PC-9 (cell line): ENCODE measurements at regions not wholly inside any gene's neighbourhood (a gene's known extent, or its start where the extent isn't known, plus 50 kb on each side); places are given as distances from the start of the nearest gene placed in this dataset.

ENCODE experiments used
- BruUV-seq: library from RNA; stranded (reverse); fragments of 400-500 nt; replicated peaks from 2 replicates; lab custom pipeline; 2021; lab: Mats Ljungman, UMichigan
- CTCF ChIA-PET: fragments of 300-600 bp; sonication (Branson Sonifier 250); formaldehyde crosslinking; loops from one replicate; lab custom pipeline; 2022; ENCODE audit warnings: antibody characterized with exemption; lab: Charles Lee
- POLR2A ChIA-PET: fragments of 300-600 bp; sonication (Branson Sonifier 250); formaldehyde crosslinking; loops from one replicate; lab custom pipeline; 2022; ENCODE audit warnings: antibody characterized with exemption; ENCODE audit not compliant: unreplicated experiment; lab: Charles Lee
- DNase-seq, 2 experiments: peaks; one replicate each; pipeline versions ENCODE4 v3.0.0 to v3.0.0-alpha.2; 2015 to 2022; ENCODE audit warnings: mixed read lengths in 1 of 2
- H2AFZ ChIP-seq: fragments of 200-600 bp; sonication (generic); 2 replicates; pipeline ENCODE4 v1.8.1; 2017; ENCODE audit warnings: antibody characterized with exemption
- H3F3A ChIP-seq: fragments of 200-600 bp; sonication (generic); 2 replicates; pipeline ENCODE4 v1.8.1; 2017; ENCODE audit warnings: antibody characterized with exemption, mild to moderate bottlenecking, low read depth; ENCODE audit not compliant: insufficient read depth
- H3K27ac ChIP-seq: fragments of 200-600 bp; sonication (generic); 2 replicates; pipeline ENCODE4 v1.6.1; 2016; ENCODE audit warnings: mixed run types
- H3K27me3 ChIP-seq: fragments of 200-600 bp; sonication (generic); 2 replicates; pipeline ENCODE4 v1.6.1; 2016; ENCODE audit warnings: low read depth, mixed run types; ENCODE audit not compliant: insufficient read depth
- H3K36me3 ChIP-seq: fragments of 200-600 bp; sonication (generic); 2 replicates; pipeline ENCODE4 v1.6.1; 2016; ENCODE audit warnings: low read depth, mixed run types
- H3K4me1 ChIP-seq: fragments of 200-600 bp; sonication (generic); replicated peaks from 2 replicates; pipeline ENCODE4 v1.6.1; 2016; ENCODE audit warnings: mixed run types; ENCODE audit not compliant: insufficient read depth
- H3K4me2 ChIP-seq: fragments of 200-600 bp; sonication (generic); 2 replicates; pipeline ENCODE4 v1.6.1; 2017; ENCODE audit warnings: mixed run types
- H3K4me3 ChIP-seq: fragments of 200-600 bp; sonication (generic); 2 replicates; pipeline ENCODE4 v1.6.1; 2016; ENCODE audit warnings: mixed run types
- H3K79me2 ChIP-seq: fragments of 200-600 bp; sonication (generic); 2 replicates; pipeline ENCODE4 v1.6.1; 2017; ENCODE audit warnings: low read depth, mixed run types
- H3K9me2 ChIP-seq: fragments of 200-600 bp; sonication (generic); 2 replicates; pipeline ENCODE4 v1.8.1; 2017; ENCODE audit warnings: mild to moderate bottlenecking; ENCODE audit not compliant: insufficient read depth
- H3K9me3 ChIP-seq: fragments of 200-600 bp; sonication (generic); 2 replicates; pipeline ENCODE4 v1.8.1; 2016; ENCODE audit warnings: low read depth; ENCODE audit not compliant: insufficient read depth
- H4K20me1 ChIP-seq: fragments of 200-600 bp; sonication (generic); 2 replicates; pipeline ENCODE4 v1.8.1; 2017; ENCODE audit not compliant: insufficient read depth
- CTCF ChIP-seq: fragments of 200-600 bp; sonication (generic); conservative IDR thresholded peaks from 2 replicates; pipeline ENCODE4 v1.6.1; 2017; ENCODE audit warnings: mixed run types, antibody characterized with exemption, mild to moderate bottlenecking, moderate library complexity
- EZH2 ChIP-seq: fragments of 200-600 bp; sonication (generic); IDR thresholded peaks from 2 replicates; pipeline ENCODE4 v1.8.0; 2017; ENCODE audit warnings: antibody characterized with exemption, low read depth
- intact Hi-C: fragments of 100-400 bp; cut with micrococcal nuclease; formaldehyde crosslinking; loops from one replicate; pipeline ENCODE4 v1.10.0; 2022; ENCODE audit not compliant: unreplicated experiment

- intact Hi-C loops: no loop called here
- Histone ChIP-seq H3K79me2 (no peaks in the 10 kb centered on the region), H3K9me3 (no peaks in the 10 kb centered on the region), H3K27ac (no peak overlapping the region), H3K36me3 (no peaks in the 10 kb centered on the region), H3K27me3 (peaks cover 20% of the 10 kb centered on the region; the same call in 1 of the 2 replicates), H3F3A (no peaks in the 10 kb centered on the region), H2AFZ (no peak overlapping the region), H3K4me3 (no peak overlapping the region), H3K4me1 (no peaks in the 10 kb centered on the region), H3K9me2 (no peaks in the 10 kb centered on the region), H3K4me2 (no peak overlapping the region), H4K20me1 (no peaks in the 10 kb centered on the region)
- no peak for DNase-seq
- BruUV-seq: no TSS peak
- POLR2A ChIA-PET: no interaction called here
- TF ChIP-seq EZH2 (no peak), CTCF (no peak)
- CTCF ChIA-PET: no interaction called here
Observed at GRCh38 chr2:175647058-175647457, 355.0 kb downstream of the LNPK start.

- Histone ChIP-seq H2AFZ (no peak overlapping the region), H3K4me1 (no peaks in the 10 kb centered on the region), H3K36me3 (no peaks in the 10 kb centered on the region), H3K79me2 (no peaks in the 10 kb centered on the region), H3K27ac (no peak overlapping the region), H4K20me1 (no peaks in the 10 kb centered on the region), H3K9me2 (no peaks in the 10 kb centered on the region), H3K4me2 (no peak overlapping the region), H3F3A (no peaks in the 10 kb centered on the region), H3K27me3 (peaks cover 35% of the 10 kb centered on the region; the same call in 1 of the 2 replicates), H3K9me3 (no peaks in the 10 kb centered on the region), H3K4me3 (no peak overlapping the region)
- intact Hi-C loops: no loop called here
- no peak for DNase-seq
- TF ChIP-seq CTCF: no peak
- no peak for TF ChIP-seq EZH2
- ChIA-PET CTCF (no interaction called here), POLR2A (no interaction called here)
- no TSS peak for BruUV-seq
Observed at GRCh38 chr2:175640655-175641054, 361.4 kb downstream of the LNPK start.

DNA sequence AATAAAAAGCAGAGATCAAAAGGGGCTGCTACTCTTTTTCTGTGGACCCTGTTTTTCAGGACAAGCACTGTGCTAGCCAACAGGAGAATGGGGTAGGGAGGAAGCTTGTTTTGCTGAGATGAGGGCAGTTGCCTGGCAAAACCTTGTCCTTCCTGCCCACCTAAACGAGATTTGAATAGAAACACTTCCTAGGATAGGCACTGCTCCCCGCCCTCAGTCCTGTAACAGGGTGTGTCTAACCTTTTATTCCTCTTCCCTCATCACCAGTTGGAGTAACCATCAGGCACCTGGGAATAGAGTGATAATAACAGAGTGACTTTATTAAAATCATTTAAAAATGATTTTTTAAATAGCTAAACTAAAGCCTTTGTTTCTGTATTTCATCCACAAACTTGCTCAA is 368.8 kb downstream of the LNPK start:
- no peak for DNase-seq
- Histone ChIP-seq H3K9me3 (no peaks in the 10 kb centered on the region), H3K4me1 (no peaks in the 10 kb centered on the region), H3K27ac (no peak overlapping the region), H3K4me3 (no peak overlapping the region), H4K20me1 (no peaks in the 10 kb centered on the region), H2AFZ (no peak overlapping the region), H3F3A (no peaks in the 10 kb centered on the region), H3K79me2 (no peaks in the 10 kb centered on the region), H3K36me3 (no peaks in the 10 kb centered on the region), H3K4me2 (no peak overlapping the region), H3K9me2 (no peaks in the 10 kb centered on the region), H3K27me3 (peaks cover 7% of the 10 kb centered on the region)
- CTCF ChIA-PET: no interaction called here
- intact Hi-C loops: no loop called here
- no TSS peak for BruUV-seq
- TF ChIP-seq CTCF (no peak), EZH2 (no peak)
- POLR2A ChIA-PET: interaction anchor here (0.7 kb wide), 1 partner anchor 1056 kb away, joined by 4 read pairs; no protein-coding TSS in a partner anchor
